Lower leg skin (tissue), 3 donors: ENCODE measurements at regions not wholly inside any gene's neighbourhood (a gene's known extent, or its start where the extent isn't known, plus 50 kb on each side); places are given as distances from the start of the nearest gene placed in this dataset.

Experiments used
- CTCF ChIP-seq, 3 donors: fragments of 450-650 bp; IDR thresholded peaks; one replicate each; pipeline ENCODE4 v1.5.1; 2016; ENCODE audit warnings: antibody characterized with exemption in 3 of 3, mild to moderate bottlenecking in 3 of 3, moderate library complexity in 2 of 3
- POLR2A ChIP-seq, 2 donors: fragments of 450-650 bp; IDR thresholded peaks; one replicate each; pipeline ENCODE4 v1.6.1; 2016 to 2017; ENCODE audit warnings: antibody characterized with exemption in 2 of 2, mild to moderate bottlenecking in 1 of 2, moderate library complexity in 1 of 2

DNA sequence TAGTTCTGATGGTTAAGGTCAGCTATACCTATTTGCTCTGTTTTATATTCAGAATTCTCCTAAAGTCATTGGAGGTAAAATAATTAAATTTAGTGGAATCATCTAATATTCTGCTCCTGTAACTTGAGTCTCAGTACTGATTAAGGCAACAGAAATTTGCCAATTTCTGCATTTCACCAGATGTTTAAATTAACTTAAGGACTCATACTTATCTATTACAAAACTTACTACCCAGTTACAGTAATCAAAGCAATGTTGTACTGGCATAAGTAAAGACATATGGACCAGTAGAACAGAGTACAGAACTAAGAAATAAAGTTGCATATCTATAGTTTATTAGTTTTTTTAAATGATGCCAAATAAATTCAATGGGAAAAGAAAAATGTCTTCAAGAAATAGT lies 1043.8 kb downstream of the OTOL1 start:
- TF ChIP-seq CTCF (IDR thresholded peaks at IDR 0.05): no peak
- TF ChIP-seq POLR2A (IDR thresholded peaks at IDR 0.05): no peak
